ENCODE measurements at regions not wholly inside any gene's neighbourhood (a gene's known extent, or its start where the extent isn't known, plus 50 kb on each side); places are given as distances from the start of the nearest gene placed in this dataset.

DNA sequence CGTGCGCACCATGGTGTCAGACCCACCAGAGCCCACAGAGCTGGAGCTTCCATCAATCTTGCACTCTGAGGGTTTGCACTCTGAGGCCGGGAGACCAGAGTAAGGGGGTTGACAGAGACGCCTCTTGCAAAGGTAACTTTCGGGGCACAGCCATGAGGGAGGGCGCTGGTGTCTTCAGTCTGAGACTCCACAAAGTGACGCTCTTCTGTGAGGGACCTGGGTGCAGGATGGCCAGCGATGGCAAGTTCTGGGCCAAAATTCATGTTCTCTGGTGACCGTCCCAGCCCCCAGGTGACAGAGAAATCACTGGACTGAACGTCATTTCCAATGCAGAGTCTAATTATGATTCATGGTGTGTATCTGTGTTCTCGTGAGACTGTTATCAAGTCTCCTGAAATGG lies 1395.2 kb downstream of the TBC1D22A start:
- ChIA-PET POLR2A (no interaction called here), CTCF (ENCODE audit: low intra/inter-chr PET ratio, low total read pairs) (no interaction called here)
- 10% methylated on average over 6 of the region's 11 CpGs for WGBS (ENCODE audit: low lambda C conversion rate)
- H3K9ac ChIP-seq (ENCODE audit: insufficient read depth, low read depth, low read length) = no peak overlapping the region
- DNase-seq (ENCODE audit: low spot score) = no peak
- no peak overlapping the region for H2AFZ ChIP-seq (ENCODE audit: low read length)
- BruUV-seq (replicated peaks) = no TSS peak
- TF ChIP-seq RXRB (CRISPR knock-in tag; IDR thresholded peaks at IDR 0.05; ENCODE audit: borderline replicate concordance) (no peak), SP5 (CRISPR knock-in tag; IDR thresholded peaks at IDR 0.05; ENCODE audit: borderline replicate concordance, low read depth) (no peak), SAFB2 (CRISPR knock-in tag; IDR thresholded peaks at IDR 0.05; ENCODE audit: borderline replicate concordance, low read depth) (no peak), ZNF121 (CRISPR knock-in tag; IDR thresholded peaks at IDR 0.05) (no peak), IRF2 (CRISPR knock-in tag; IDR thresholded peaks at IDR 0.05) (no peak), DNMT1 (CRISPR knock-in tag; IDR thresholded peaks at IDR 0.05) (no peak)
- TF ChIP-seq, protein P1, sequence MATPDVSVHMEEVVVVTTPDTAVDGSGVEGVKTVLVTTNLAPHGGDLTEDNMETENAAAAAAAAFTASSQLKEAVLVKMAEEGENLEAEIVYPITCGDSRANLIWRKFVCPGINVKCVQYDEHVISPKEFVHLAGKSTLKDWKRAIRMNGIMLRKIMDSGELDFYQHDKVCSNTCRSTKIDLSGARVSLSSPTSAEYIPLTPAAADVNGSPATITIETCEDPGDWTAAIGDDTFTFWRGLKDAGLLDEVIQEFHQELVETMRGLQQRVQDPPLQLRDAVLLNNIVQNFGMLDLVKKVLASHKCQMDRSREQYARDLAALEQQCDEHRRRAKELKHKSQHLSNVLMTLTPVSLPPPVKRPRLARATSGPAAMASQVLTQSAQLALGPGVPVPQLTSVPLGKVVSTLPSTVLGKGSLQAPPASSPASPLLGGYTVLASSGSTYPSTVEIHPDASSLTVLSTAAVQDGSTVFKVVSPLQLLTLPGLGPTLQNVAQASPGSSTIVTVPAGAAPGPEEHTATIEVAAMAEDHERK (CRISPR knock-in tag; IDR thresholded peaks at IDR 0.05; ENCODE audit: low read depth) = no peak
- H3K79me2 ChIP-seq (ENCODE audit: insufficient read depth, low read length) = no peaks in the 10 kb centered on the region
- H3K9me3 ChIP-seq (ENCODE audit: low read length) = no peaks in the 10 kb centered on the region
- intact Hi-C loops (cut with micrococcal nuclease; ENCODE audit: unreplicated experiment) = no loop called here
- H3K27ac ChIP-seq (ENCODE audit: extremely low read length, insufficient read depth, low read length) = no peak overlapping the region
- no peak overlapping the region for H3K4me3 ChIP-seq (replicated peaks in 1 of 3; ENCODE audit: insufficient read depth in 1 of 3, low read depth in 2 of 3, low read length in 3 of 3)
- no peak for FAIRE-seq
- H3K36me3 ChIP-seq (replicated peaks in 1 of 2; ENCODE audit: control insufficient read depth in 1 of 2, insufficient read depth in 2 of 2, low read length in 2 of 2) = no peaks in the 10 kb centered on the region
- H3K4me1 ChIP-seq (ENCODE audit: insufficient read depth, low read length) = no peaks in the 10 kb centered on the region
- in situ Hi-C loops (cut with HindIII; ENCODE audit: extremely low pct_ligation_motif_present, low pct_unique_long_range_greater_than_20kb) = no loop called here
- no peaks in the 10 kb centered on the region for H4K20me1 ChIP-seq (ENCODE audit: insufficient read depth, low read length)
- no peak for ATAC-seq
- peaks cover 3 to 23% of the 10 kb centered on the region in 2 experiments; a peak in 4 of 5 replicates for H3K27me3 ChIP-seq (ENCODE audit: control insufficient read depth in 1 of 2, insufficient read depth in 2 of 2, low read length in 2 of 2)
- H3K4me2 ChIP-seq (ENCODE audit: low read depth, low read length) = no peak overlapping the region

DNA sequence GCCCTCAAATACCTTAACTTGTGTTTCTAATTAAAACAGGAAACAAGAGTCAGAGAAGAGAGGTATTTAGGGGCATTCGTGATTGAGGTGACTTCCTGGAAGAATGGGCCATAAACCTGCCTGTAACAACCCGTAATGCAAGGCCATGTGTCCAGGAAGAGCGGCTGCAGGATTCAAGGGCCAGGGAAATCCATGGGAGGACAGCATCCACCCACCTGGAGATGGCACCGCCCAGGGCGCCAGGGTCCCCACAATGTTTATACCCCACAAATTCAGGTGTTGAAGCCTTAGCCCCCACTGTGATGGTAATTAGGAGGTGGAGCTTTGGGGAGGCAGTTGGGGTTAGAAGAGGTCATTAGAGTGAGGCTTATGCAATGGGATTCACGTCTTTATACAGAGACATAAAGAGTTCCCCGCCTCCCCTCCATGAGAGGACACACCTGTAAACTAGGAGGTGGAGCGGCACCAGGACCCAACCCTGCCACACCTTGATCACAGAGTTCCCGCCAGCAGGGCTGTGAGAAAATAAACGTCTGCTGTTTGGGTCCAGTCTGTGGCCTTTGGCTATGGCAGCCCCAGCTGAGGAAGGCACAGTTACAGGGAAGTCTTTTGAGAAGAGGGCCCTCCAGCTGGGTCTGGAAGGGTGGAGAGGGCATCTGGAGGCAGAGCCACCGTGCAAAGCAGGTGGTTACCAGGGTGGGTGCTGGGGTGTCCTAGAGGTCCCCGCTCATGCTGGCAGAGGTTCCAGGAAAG lies 1394.3 kb downstream of the TBC1D22A start:
- in situ Hi-C loops (cut with HindIII; ENCODE audit: extremely low pct_ligation_motif_present, low pct_unique_long_range_greater_than_20kb) = no loop called here
- 4% methylated on average over 11 of the region's 12 CpGs for WGBS (ENCODE audit: low lambda C conversion rate)

More for the DNA sequence above, 1394.3 kb downstream of the TBC1D22A start:
- Histone ChIP-seq H2AFZ (ENCODE audit: low read length) (no peak overlapping the region), H3K9ac (ENCODE audit: insufficient read depth, low read depth, low read length) (no peak overlapping the region), H3K27ac (ENCODE audit: extremely low read length, insufficient read depth, low read length) (no peak overlapping the region), H3K4me2 (ENCODE audit: low read depth, low read length) (no peak overlapping the region), H3K36me3 (replicated peaks in 1 of 2; ENCODE audit: control insufficient read depth in 1 of 2, insufficient read depth in 2 of 2, low read length in 2 of 2) (no peaks in the 10 kb centered on the region), H3K4me1 (ENCODE audit: insufficient read depth, low read length) (no peaks in the 10 kb centered on the region), H4K20me1 (ENCODE audit: insufficient read depth, low read length) (no peaks in the 10 kb centered on the region), H3K9me3 (ENCODE audit: low read length) (no peaks in the 10 kb centered on the region), H3K27me3 (ENCODE audit: control insufficient read depth in 1 of 2, insufficient read depth in 2 of 2, low read length in 2 of 2) (peaks cover 3 to 28% of the 10 kb centered on the region in 2 experiments; a peak in 4 of 5 replicates), H3K4me3 (replicated peaks in 1 of 3; ENCODE audit: insufficient read depth in 1 of 3, low read depth in 2 of 3, low read length in 3 of 3) (no peak overlapping the region), H3K79me2 (ENCODE audit: insufficient read depth, low read length) (no peaks in the 10 kb centered on the region)
- TF ChIP-seq ZNF879 (CRISPR knock-in tag; IDR thresholded peaks at IDR 0.05) (no peak), ZNF605 (CRISPR knock-in tag; IDR thresholded peaks at IDR 0.05) (no peak), ZNF614 (CRISPR knock-in tag; IDR thresholded peaks at IDR 0.05; ENCODE audit: borderline replicate concordance) (no peak), RFX5 (IDR thresholded peaks at IDR 0.05; ENCODE audit: low read depth, low read length) (no peak)
- TF ChIP-seq, protein P2, sequence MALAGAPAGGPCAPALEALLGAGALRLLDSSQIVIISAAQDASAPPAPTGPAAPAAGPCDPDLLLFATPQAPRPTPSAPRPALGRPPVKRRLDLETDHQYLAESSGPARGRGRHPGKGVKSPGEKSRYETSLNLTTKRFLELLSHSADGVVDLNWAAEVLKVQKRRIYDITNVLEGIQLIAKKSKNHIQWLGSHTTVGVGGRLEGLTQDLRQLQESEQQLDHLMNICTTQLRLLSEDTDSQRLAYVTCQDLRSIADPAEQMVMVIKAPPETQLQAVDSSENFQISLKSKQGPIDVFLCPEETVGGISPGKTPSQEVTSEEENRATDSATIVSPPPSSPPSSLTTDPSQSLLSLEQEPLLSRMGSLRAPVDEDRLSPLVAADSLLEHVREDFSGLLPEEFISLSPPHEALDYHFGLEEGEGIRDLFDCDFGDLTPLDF (CRISPR knock-in tag; IDR thresholded peaks at IDR 0.05) = no peak
- TF ChIP-seq, protein P3, sequence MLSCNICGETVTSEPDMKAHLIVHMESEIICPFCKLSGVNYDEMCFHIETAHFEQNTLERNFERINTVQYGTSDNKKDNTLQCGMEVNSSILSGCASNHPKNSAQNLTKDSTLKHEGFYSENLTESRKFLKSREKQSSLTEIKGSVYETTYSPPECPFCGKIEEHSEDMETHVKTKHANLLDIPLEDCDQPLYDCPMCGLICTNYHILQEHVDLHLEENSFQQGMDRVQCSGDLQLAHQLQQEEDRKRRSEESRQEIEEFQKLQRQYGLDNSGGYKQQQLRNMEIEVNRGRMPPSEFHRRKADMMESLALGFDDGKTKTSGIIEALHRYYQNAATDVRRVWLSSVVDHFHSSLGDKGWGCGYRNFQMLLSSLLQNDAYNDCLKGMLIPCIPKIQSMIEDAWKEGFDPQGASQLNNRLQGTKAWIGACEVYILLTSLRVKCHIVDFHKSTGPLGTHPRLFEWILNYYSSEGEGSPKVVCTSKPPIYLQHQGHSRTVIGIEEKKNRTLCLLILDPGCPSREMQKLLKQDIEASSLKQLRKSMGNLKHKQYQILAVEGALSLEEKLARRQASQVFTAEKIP (CRISPR knock-in tag; IDR thresholded peaks at IDR 0.05; ENCODE audit: borderline replicate concordance) = no peak
- ATAC-seq (no peak), FAIRE-seq (no peak), DNase-seq (ENCODE audit: low spot score) (no peak)
- CTCF ChIA-PET (ENCODE audit: low intra/inter-chr PET ratio, low total read pairs) = no interaction called here
- intact Hi-C loops (cut with micrococcal nuclease; ENCODE audit: unreplicated experiment) = no loop called here
- BruUV-seq (replicated peaks) = no TSS peak
- POLR2A ChIA-PET = no interaction called here

Measured in HepG2 (cell line).